ENCODE measurements at regions not wholly inside any gene's neighbourhood (a gene's known extent, or its start where the extent isn't known, plus 50 kb on each side); places are given as distances from the start of the nearest gene placed in this dataset.

- WGBS, 2 experiments (ENCODE audit: extremely low coverage in 1 of 2, insufficient coverage in 1 of 2, insufficient read length in 1 of 2, insufficient replicate concordance in 2 of 2, low coverage in 1 of 2, low lambda C conversion rate in 2 of 2, missing lambda C conversion rate in 1 of 2) = 90% methylated on average over 3 of the region's 3 CpGs; no CpG with 5 or more reads in 1 of the 2 experiments
- Histone ChIP-seq H2BK120ac (replicated peaks; ENCODE audit: low read depth, low read length) (no peak overlapping the region), H3K56ac (replicated peaks; ENCODE audit: insufficient read length, low read depth, low read length) (no peak overlapping the region), H3K14ac (ENCODE audit: insufficient read length) (no peak overlapping the region), H2BK12ac (ENCODE audit: low read depth, low read length) (no peak overlapping the region), H3K79me1 (ENCODE audit: low read depth, low read length) (no peaks in the 10 kb centered on the region), H2BK20ac (ENCODE audit: low read length) (no peak overlapping the region), H3K9ac (replicated peaks in 1 of 4; ENCODE audit: extremely low read depth in 1 of 4, low read depth in 3 of 4, low read length in 3 of 4) (no peak overlapping the region), H3K4ac (replicated peaks; ENCODE audit: insufficient read length, low read depth, low read length) (no peak overlapping the region), H3K23ac (ENCODE audit: insufficient read length) (no peak overlapping the region), H4K8ac (ENCODE audit: extremely low read depth, insufficient read depth, low read length) (no peak overlapping the region), H3K79me2 (ENCODE audit: control insufficient read depth in 1 of 2, insufficient read depth in 2 of 2, low read length in 2 of 2) (no peaks in the 10 kb centered on the region), H3K9me3 (ENCODE audit: insufficient read depth in 2 of 2, low read depth in 1 of 2, low read length in 1 of 2) (no peaks in the 10 kb centered on the region), H3K27me3 (replicated peaks in 1 of 4; ENCODE audit: control insufficient read depth in 3 of 4, extremely low read depth in 1 of 4, insufficient read depth in 3 of 4, low read length in 3 of 4) (no peaks in the 10 kb centered on the region), H3K4me3 (ENCODE audit: extremely low read depth in 1 of 4, insufficient read depth in 2 of 4, low read depth in 3 of 4, low read length in 4 of 4) (no peak overlapping the region), H3K27ac (ENCODE audit: low read depth, low read length) (no peak overlapping the region), H3K4me2 (ENCODE audit: insufficient read depth in 1 of 2, low read depth in 2 of 2, low read length in 2 of 2) (no peak overlapping the region), H3K36me3 (ENCODE audit: control insufficient read depth in 2 of 4, insufficient read depth in 4 of 4, low read length in 3 of 4) (no peaks in the 10 kb centered on the region), H3K23me2 (ENCODE audit: low read depth, low read length) (no peaks in the 10 kb centered on the region; the same call in 1 of the 2 replicates), H4K20me1 (replicated peaks in 1 of 2; ENCODE audit: control insufficient read depth in 1 of 2, insufficient read depth in 2 of 2, low read length in 2 of 2) (no peaks in the 10 kb centered on the region), H2BK15ac (ENCODE audit: low read length) (no peak overlapping the region), H3K18ac (ENCODE audit: extremely low read depth, low read length) (no peak overlapping the region), H2AK5ac (ENCODE audit: low read depth, low read length) (no peak overlapping the region), H2AFZ (ENCODE audit: low read length) (no peak overlapping the region), H3K4me1 (replicated peaks in 1 of 4; ENCODE audit: control insufficient read depth in 3 of 4, insufficient read depth in 4 of 4, low read length in 3 of 4) (peaks cover 0 to 6% (median 2%) of the 10 kb centered on the region in 4 experiments; a peak in 5 of 7 replicates), H4K5ac (ENCODE audit: insufficient read length, low read depth, low read length) (no peak overlapping the region), H4K91ac (replicated peaks; ENCODE audit: insufficient read length, low read length) (no peak overlapping the region), H2BK5ac (ENCODE audit: low read depth, low read length) (no peak overlapping the region)
- FAIRE-seq = no peak
- ChIA-PET POLR2A (ENCODE audit: partially characterized antibody) (interaction anchor here (0.5 kb wide), 1 partner anchor 8 kb away, joined by 5 read pairs; no protein-coding TSS in a partner anchor), CTCF (ENCODE audit: partially characterized antibody) (no interaction called here)
- DNase-seq (ENCODE audit: low read depth in 1 of 2, low spot score in 2 of 2) = no peak
- TF ChIP-seq, protein P1, sequence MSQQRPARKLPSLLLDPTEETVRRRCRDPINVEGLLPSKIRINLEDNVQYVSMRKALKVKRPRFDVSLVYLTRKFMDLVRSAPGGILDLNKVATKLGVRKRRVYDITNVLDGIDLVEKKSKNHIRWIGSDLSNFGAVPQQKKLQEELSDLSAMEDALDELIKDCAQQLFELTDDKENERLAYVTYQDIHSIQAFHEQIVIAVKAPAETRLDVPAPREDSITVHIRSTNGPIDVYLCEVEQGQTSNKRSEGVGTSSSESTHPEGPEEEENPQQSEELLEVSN (IDR thresholded peaks at IDR 0.05) = no peak
- TF ChIP-seq RAD21 (IDR thresholded peaks at IDR 0.05 in 1 of 2, conservative IDR thresholded peaks at IDR 0.05 in 1 of 2; ENCODE audit: low read depth in 2 of 2, low read length in 2 of 2) (no peak), KDM5A (IDR thresholded peaks at IDR 0.05; ENCODE audit: low read length) (no peak)
These were observed 561.6 kb upstream of the BTBD3 start for GRCh38 chr20:11356061-11356460.

Data from H1 (cell line).